ENCODE measurements at regions not wholly inside any gene's neighbourhood (a gene's known extent, or its start where the extent isn't known, plus 50 kb on each side); places are given as distances from the start of the nearest gene placed in this dataset.

- no peak for DNase-seq
These were observed 1102.6 kb downstream of the ADGRL3 start for GRCh38 chr4:62302710-62303109.

GRCh38 chr4:62301500-62301899, 1101.4 kb downstream of the ADGRL3 start:
- no peak for DNase-seq

- no peak for DNase-seq
These were observed 1093.4 kb downstream of the ADGRL3 start for GRCh38 chr4:62293551-62293950.

- no peak for DNase-seq
These were observed 1092.8 kb downstream of the ADGRL3 start for GRCh38 chr4:62292911-62293310.

GRCh38 chr4:62288808-62289541, 1088.8 kb downstream of the ADGRL3 start:
- DNase-seq: no peak

- DNase-seq: no peak
These were observed 1084.9 kb downstream of the ADGRL3 start for GRCh38 chr4:62285026-62285425.

- no peak for DNase-seq
These were observed 1079.6 kb downstream of the ADGRL3 start for GRCh38 chr4:62279689-62280088.

- DNase-seq: no peak
These were observed 1075.3 kb downstream of the ADGRL3 start for GRCh38 chr4:62275470-62275869.

- DNase-seq: no peak
These were observed 1074.7 kb downstream of the ADGRL3 start for GRCh38 chr4:62274782-62275181.

GRCh38 chr4:62271107-62271506, 1071.0 kb downstream of the ADGRL3 start:
- no peak for DNase-seq

GRCh38 chr4:62269918-62270317, 1069.8 kb downstream of the ADGRL3 start:
- no peak for DNase-seq

GRCh38 chr4:62263454-62263853, 1063.3 kb downstream of the ADGRL3 start:
- no peak for DNase-seq

- DNase-seq: no peak
These were observed 1062.5 kb downstream of the ADGRL3 start for GRCh38 chr4:62262676-62263075.

GRCh38 chr4:62260254-62260653, 1060.1 kb downstream of the ADGRL3 start:
- DNase-seq: no peak

GRCh38 chr4:62256479-62256878, 1056.4 kb downstream of the ADGRL3 start:
- no peak for DNase-seq

GRCh38 chr4:62252728-62253127, 1052.6 kb downstream of the ADGRL3 start:
- DNase-seq: no peak

GRCh38 chr4:62250100-62250499, 1050.0 kb downstream of the ADGRL3 start:
- DNase-seq: no peak

GRCh38 chr4:62243895-62244294, 1043.8 kb downstream of the ADGRL3 start:
- no peak for DNase-seq

GRCh38 chr4:62235911-62236310, 1035.8 kb downstream of the ADGRL3 start:
- no peak for DNase-seq

- DNase-seq: no peak
These were observed 1032.7 kb downstream of the ADGRL3 start for GRCh38 chr4:62232814-62233213.

GRCh38 chr4:62231994-62232393, 1031.9 kb downstream of the ADGRL3 start:
- DNase-seq: no peak

GRCh38 chr4:62226082-62226481, 1026.0 kb downstream of the ADGRL3 start:
- DNase-seq: peak; percentile 13

GRCh38 chr4:62222121-62222520, 1022.0 kb downstream of the ADGRL3 start:
- DNase-seq: no peak

- no peak for DNase-seq
These were observed 1010.4 kb downstream of the ADGRL3 start for GRCh38 chr4:62210486-62210885.

Data from fibroblast of skin of scalp (primary cell).